Panc1 (cell line): ENCODE measurements at regions not wholly inside any gene's neighbourhood (a gene's known extent, or its start where the extent isn't known, plus 50 kb on each side); places are given as distances from the start of the nearest gene placed in this dataset.

ENCODE experiments used
- CTCF ChIP-seq: fragments of 450-650 bp; IDR thresholded peaks from 2 replicates; pipeline ENCODE4 v1.5.1; 2017; ENCODE audit warnings: mild to moderate bottlenecking
- POLR2AphosphoS5 ChIP-seq: IDR thresholded peaks from 2 replicates; pipeline ENCODE4 v1.6.1; 2012; ENCODE audit warnings: mild to moderate bottlenecking, low read depth, low read length, moderate library complexity
- REST ChIP-seq, 2 experiments: IDR thresholded peaks; 2 replicates each; pipeline ENCODE4 v1.6.1; 2011 to 2012; ENCODE audit warnings: low read depth in 2 of 2, control low read depth in 1 of 2, low read length in 1 of 2, mild to moderate bottlenecking in 1 of 2, moderate library complexity in 1 of 2; ENCODE audit not compliant: insufficient read depth in 1 of 2
- SIN3A ChIP-seq: IDR thresholded peaks from 2 replicates; pipeline ENCODE4 v1.6.1; 2012; ENCODE audit warnings: low read depth, mild to moderate bottlenecking, low read length, moderate library complexity, borderline replicate concordance; ENCODE audit not compliant: insufficient read depth
- TCF7L2 ChIP-seq: IDR thresholded peaks from 2 replicates; pipeline ENCODE4 v1.6.1; 2011; ENCODE audit warnings: mild to moderate bottlenecking, low read depth, low read length, inconsistent platforms

GRCh38 chr12:130029151-130029550 lies 125.3 kb upstream of the TMEM132D start:
- no peak for TF ChIP-seq CTCF
- TF ChIP-seq SIN3A: no peak
- TF ChIP-seq POLR2AphosphoS5: no peak
- TF ChIP-seq REST (IDR thresholded peaks at IDR 0.05; ENCODE audit: insufficient read depth in 1 of 2, low read depth in 2 of 2, low read length in 1 of 2): no peak
- no peak for TF ChIP-seq TCF7L2
